ENCODE measurements at regions not wholly inside any gene's neighbourhood (a gene's known extent, or its start where the extent isn't known, plus 50 kb on each side); places are given as distances from the start of the nearest gene placed in this dataset.

DNA sequence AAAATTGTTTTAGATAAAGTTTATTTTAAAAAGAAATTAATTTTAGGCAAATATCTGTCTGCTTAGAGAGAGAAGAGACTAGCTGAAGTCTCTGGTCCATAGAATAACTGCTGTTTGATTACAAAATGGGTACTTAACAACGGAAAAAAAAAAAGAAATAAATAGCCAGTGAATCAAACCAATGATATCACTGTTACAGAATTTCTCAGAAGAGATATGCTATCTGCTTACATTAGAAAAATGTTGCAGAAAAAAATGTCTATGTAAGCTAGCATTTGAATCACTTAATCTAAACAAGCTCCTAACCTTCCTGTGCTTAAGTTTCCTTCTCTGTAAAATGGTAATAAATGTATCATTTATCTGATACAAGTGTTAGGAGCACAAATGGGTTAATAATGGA lies 189.9 kb downstream of the IL15 start:
- TF ChIP-seq, protein P1, sequence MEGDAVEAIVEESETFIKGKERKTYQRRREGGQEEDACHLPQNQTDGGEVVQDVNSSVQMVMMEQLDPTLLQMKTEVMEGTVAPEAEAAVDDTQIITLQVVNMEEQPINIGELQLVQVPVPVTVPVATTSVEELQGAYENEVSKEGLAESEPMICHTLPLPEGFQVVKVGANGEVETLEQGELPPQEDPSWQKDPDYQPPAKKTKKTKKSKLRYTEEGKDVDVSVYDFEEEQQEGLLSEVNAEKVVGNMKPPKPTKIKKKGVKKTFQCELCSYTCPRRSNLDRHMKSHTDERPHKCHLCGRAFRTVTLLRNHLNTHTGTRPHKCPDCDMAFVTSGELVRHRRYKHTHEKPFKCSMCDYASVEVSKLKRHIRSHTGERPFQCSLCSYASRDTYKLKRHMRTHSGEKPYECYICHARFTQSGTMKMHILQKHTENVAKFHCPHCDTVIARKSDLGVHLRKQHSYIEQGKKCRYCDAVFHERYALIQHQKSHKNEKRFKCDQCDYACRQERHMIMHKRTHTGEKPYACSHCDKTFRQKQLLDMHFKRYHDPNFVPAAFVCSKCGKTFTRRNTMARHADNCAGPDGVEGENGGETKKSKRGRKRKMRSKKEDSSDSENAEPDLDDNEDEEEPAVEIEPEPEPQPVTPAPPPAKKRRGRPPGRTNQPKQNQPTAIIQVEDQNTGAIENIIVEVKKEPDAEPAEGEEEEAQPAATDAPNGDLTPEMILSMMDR (IDR thresholded peaks at IDR 0.05; ENCODE audit: partially characterized antibody, unreplicated experiment), result no peak
- H3K9me3 Mint-ChIP-seq (ENCODE audit: unreplicated experiment), result no peaks in the 10 kb centered on the region
- H3K27me3 Mint-ChIP-seq (ENCODE audit: unreplicated experiment), result no peaks in the 10 kb centered on the region
- no peaks in the 10 kb centered on the region for H3K4me1 Mint-ChIP-seq (ENCODE audit: low read depth, unreplicated experiment)
- H3K36me3 Mint-ChIP-seq (ENCODE audit: unreplicated experiment), result no peaks in the 10 kb centered on the region
- H3K27ac Mint-ChIP-seq (ENCODE audit: unreplicated experiment), result no peak overlapping the region
- DNase-seq, result no peak
- no peak overlapping the region for H3K4me3 Mint-ChIP-seq (ENCODE audit: unreplicated experiment)

DNA sequence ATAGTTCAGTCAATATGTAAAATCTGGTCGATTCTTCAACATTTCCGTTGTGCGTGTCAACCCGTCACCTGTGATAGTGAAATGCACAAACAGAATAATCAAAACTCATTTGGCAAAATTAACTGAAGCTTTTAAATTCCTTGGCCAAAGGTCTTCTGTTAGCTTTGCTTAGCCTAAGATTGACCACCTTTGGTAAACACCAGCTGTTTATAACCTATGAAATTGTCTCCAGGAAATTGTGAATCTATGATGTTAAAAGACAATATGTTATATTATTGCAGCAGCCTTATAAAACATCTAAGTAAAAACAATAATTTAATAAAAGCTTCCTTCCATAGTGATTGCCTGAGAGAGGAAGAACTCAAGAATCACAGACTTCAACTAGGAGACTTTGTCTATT lies 196.8 kb downstream of the IL15 start:
- DNase-seq, result no peak
- TF ChIP-seq, protein P1 (IDR thresholded peaks at IDR 0.05; ENCODE audit: partially characterized antibody, unreplicated experiment), result no peak
- H3K9me3 Mint-ChIP-seq (ENCODE audit: unreplicated experiment), result no peaks in the 10 kb centered on the region
- no peaks in the 10 kb centered on the region for H3K36me3 Mint-ChIP-seq (ENCODE audit: unreplicated experiment)
- H3K27ac Mint-ChIP-seq (ENCODE audit: unreplicated experiment), result no peak overlapping the region
- H3K4me1 Mint-ChIP-seq (ENCODE audit: low read depth, unreplicated experiment), result no peaks in the 10 kb centered on the region
- H3K27me3 Mint-ChIP-seq (ENCODE audit: unreplicated experiment), result no peaks in the 10 kb centered on the region
- H3K4me3 Mint-ChIP-seq (ENCODE audit: unreplicated experiment), result no peak overlapping the region

DNA sequence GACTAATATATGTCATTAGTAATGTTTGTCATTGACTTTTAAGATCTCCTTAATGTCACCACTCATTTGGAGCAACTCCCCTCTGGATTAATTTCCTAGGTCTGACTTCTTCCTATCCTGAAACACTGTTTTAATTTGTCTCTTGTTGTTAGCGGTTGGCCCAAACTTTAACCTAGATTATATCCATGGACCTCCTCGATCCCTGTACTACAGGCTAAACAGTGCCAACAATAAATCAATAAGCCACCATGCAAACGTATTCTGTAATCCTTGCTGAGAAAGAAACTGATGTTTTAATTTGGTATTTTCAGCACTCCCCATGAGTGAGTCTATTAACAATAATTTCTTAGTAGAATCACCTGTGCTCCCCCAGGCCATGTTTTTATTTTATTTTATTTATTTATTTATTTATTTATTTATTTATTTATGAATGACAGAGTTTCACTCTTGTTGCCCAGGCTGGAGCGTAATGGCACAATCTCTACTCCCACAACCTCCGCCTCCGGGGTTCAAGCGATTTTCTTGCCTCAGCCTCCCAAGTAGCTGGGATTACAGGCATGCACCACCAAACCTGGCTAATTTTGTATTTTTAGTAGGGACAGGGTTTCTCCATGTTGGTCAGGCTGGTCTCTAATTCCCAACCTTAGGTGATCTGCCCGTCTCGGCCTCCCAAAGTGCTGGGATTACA lies 204.1 kb downstream of the IL15 start:
- no peak for DNase-seq
- Mint-ChIP-seq H3K4me3 (ENCODE audit: unreplicated experiment) (no peak overlapping the region), H3K27ac (ENCODE audit: unreplicated experiment) (no peak overlapping the region), H3K4me1 (ENCODE audit: low read depth, unreplicated experiment) (no peaks in the 10 kb centered on the region), H3K9me3 (ENCODE audit: unreplicated experiment) (no peaks in the 10 kb centered on the region), H3K36me3 (ENCODE audit: unreplicated experiment) (no peaks in the 10 kb centered on the region), H3K27me3 (ENCODE audit: unreplicated experiment) (no peaks in the 10 kb centered on the region)
- TF ChIP-seq, protein P1 (IDR thresholded peaks at IDR 0.05; ENCODE audit: partially characterized antibody, unreplicated experiment), result no peak

DNA sequence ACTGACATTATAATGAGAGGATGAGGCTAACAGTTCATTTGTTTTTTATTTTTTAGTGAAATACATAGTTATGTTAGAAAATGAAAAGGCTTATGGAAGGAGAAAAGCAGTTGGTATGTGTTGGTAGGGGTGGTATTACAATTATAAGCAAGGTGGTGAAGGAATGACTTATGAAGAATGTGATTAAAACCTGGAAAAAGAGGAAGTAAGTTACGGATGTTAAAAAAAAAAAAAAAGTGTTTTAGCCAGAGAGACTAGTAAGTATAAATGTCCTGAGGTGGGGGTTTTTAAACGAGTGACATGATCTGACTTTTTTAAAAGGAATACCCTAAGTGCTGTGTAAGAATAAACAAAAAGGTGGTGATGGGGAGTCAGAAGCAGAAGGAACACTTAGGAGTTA lies 206.8 kb downstream of the IL15 start:
- TF ChIP-seq, protein P1 (IDR thresholded peaks at IDR 0.05; ENCODE audit: partially characterized antibody, unreplicated experiment), result no peak
- Mint-ChIP-seq H3K27me3 (ENCODE audit: unreplicated experiment) (no peaks in the 10 kb centered on the region), H3K9me3 (ENCODE audit: unreplicated experiment) (no peaks in the 10 kb centered on the region), H3K36me3 (ENCODE audit: unreplicated experiment) (no peaks in the 10 kb centered on the region), H3K27ac (ENCODE audit: unreplicated experiment) (no peak overlapping the region), H3K4me3 (ENCODE audit: unreplicated experiment) (no peak overlapping the region), H3K4me1 (ENCODE audit: low read depth, unreplicated experiment) (no peaks in the 10 kb centered on the region)
- no peak for DNase-seq

DNA sequence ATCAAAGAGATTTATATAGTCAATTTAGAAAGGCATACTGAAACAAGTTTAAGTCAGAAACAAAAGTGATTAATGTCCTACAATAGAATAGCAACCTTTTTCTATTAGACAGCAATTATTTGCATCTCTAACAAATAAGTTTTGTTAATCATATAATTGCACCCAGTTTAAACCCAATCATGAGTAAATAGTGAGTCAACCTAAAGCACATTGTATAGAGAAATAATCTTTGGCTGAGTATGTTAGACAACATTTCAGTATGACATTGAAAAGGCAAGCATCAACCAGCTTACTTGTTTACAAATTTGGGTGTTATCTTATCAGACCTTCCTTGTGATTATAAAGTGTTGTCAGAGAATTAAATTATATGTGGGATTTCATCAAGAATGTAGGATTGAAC lies 209.5 kb downstream of the IL15 start:
- Mint-ChIP-seq H3K9me3 (ENCODE audit: unreplicated experiment) (no peaks in the 10 kb centered on the region), H3K4me1 (ENCODE audit: low read depth, unreplicated experiment) (no peaks in the 10 kb centered on the region), H3K4me3 (ENCODE audit: unreplicated experiment) (no peak overlapping the region), H3K27me3 (ENCODE audit: unreplicated experiment) (no peaks in the 10 kb centered on the region), H3K27ac (ENCODE audit: unreplicated experiment) (no peak overlapping the region), H3K36me3 (ENCODE audit: unreplicated experiment) (no peaks in the 10 kb centered on the region)
- TF ChIP-seq, protein P1 (IDR thresholded peaks at IDR 0.05; ENCODE audit: partially characterized antibody, unreplicated experiment), result no peak
- DNase-seq, result no peak

Data from glutamatergic neuron (in vitro differentiated cells).